A549 (cell line): ENCODE measurements at regions not wholly inside any gene's neighbourhood (a gene's known extent, or its start where the extent isn't known, plus 50 kb on each side); places are given as distances from the start of the nearest gene placed in this dataset.

Experiments used
- EP300 ChIP-seq, 2 experiments: fragments of >200 bp; sonication (Bioruptor Twin); formaldehyde crosslinking; IDR thresholded peaks; 2 replicates in 1 of 2; 3 replicates in 1 of 2; pipeline ENCODE4 v1.6.1; 2016 to 2017
- RAD21 ChIP-seq, 2 experiments: fragments of >200 bp in 1 of 2; sonication (Bioruptor Twin) in 1 of 2; formaldehyde crosslinking in 1 of 2; IDR thresholded peaks in 1 of 2; conservative IDR thresholded peaks in 1 of 2; 2 replicates in 1 of 2; 3 replicates in 1 of 2; pipeline ENCODE4 v1.6.1; 2012 to 2018; ENCODE audit warnings: inconsistent platforms in 1 of 2
- USF2 ChIP-seq: fragments of 450-650 bp; IDR thresholded peaks from 2 replicates; pipeline ENCODE4 v1.6.1; 2014; ENCODE audit warnings: antibody characterized with exemption

- TF ChIP-seq EP300 (IDR thresholded peaks at IDR 0.05) (no peak), USF2 (no peak), RAD21 (conservative IDR thresholded peaks at IDR 0.05 in 1 of 2, IDR thresholded peaks at IDR 0.05 in 1 of 2) (no peak)
Measured at GRCh38 chr11:112606656-112607055, 346.0 kb upstream of the PLET1 start.
